ENCODE measurements at regions not wholly inside any gene's neighbourhood (a gene's known extent, or its start where the extent isn't known, plus 50 kb on each side); places are given as distances from the start of the nearest gene placed in this dataset.

- WGBS, 2 donors = 30% methylated on average over 3 of the region's 3 CpGs
- no peaks in the 10 kb centered on the region for H3K27me3 ChIP-seq
- no peak for TF ChIP-seq CTCF (IDR thresholded peaks at IDR 0.05)
- intact Hi-C loops (cut with DNase I) = no loop called here
- no peak overlapping the region for H3K27ac ChIP-seq
- ATAC-seq (no peak), FAIRE-seq (no peak), DNase-seq (no peak)
- no peaks in the 10 kb centered on the region for H3K36me3 ChIP-seq
- no peak overlapping the region for H3K4me3 ChIP-seq
- H3K4me1 ChIP-seq = no peaks in the 10 kb centered on the region
- H3K9me3 ChIP-seq = no peaks in the 10 kb centered on the region
These were observed 89.9 kb downstream of the IL12A start for GRCh38 chr3:160078533-160078932.

- TF ChIP-seq CTCF (IDR thresholded peaks at IDR 0.05) = no peak
- no peaks in the 10 kb centered on the region for H3K27me3 ChIP-seq
- no peaks in the 10 kb centered on the region for H3K36me3 ChIP-seq
- FAIRE-seq (no peak), DNase-seq (no peak), ATAC-seq (no peak)
- no peaks in the 10 kb centered on the region for H3K9me3 ChIP-seq
- 71 to 88% methylated on average over 2 of the region's 2 CpGs for WGBS, 2 donors
- H3K4me3 ChIP-seq = no peak overlapping the region
- H3K27ac ChIP-seq = no peak overlapping the region
- no peaks in the 10 kb centered on the region for H3K4me1 ChIP-seq
- intact Hi-C loops (cut with DNase I) = no loop called here
These were observed 93.4 kb downstream of the IL12A start for GRCh38 chr3:160081958-160082533.

- H3K4me1 ChIP-seq = no peaks in the 10 kb centered on the region
- no peaks in the 10 kb centered on the region for H3K27me3 ChIP-seq
- FAIRE-seq (no peak), DNase-seq (no peak), ATAC-seq (no peak)
- WGBS, 2 donors = 53 to 70% methylated on average over 1 of the region's 1 CpG
- no peak overlapping the region for H3K27ac ChIP-seq
- no peaks in the 10 kb centered on the region for H3K36me3 ChIP-seq
- H3K9me3 ChIP-seq = no peaks in the 10 kb centered on the region
- intact Hi-C loops (cut with DNase I) = no loop called here
- H3K4me3 ChIP-seq = no peak overlapping the region
- TF ChIP-seq CTCF (IDR thresholded peaks at IDR 0.05) = no peak
These were observed 96.4 kb downstream of the IL12A start for GRCh38 chr3:160084998-160085397.

GRCh38 chr3:160088492-160089137, 100.0 kb downstream of the IL12A start:
- H3K27me3 ChIP-seq = no peaks in the 10 kb centered on the region
- no peak for FAIRE-seq
- no peak for DNase-seq
- intact Hi-C loops (cut with DNase I) = no loop called here
- H3K36me3 ChIP-seq = no peaks in the 10 kb centered on the region
- H3K4me1 ChIP-seq = no peaks in the 10 kb centered on the region
- H3K4me3 ChIP-seq = no peak overlapping the region
- H3K27ac ChIP-seq = no peak overlapping the region
- no peaks in the 10 kb centered on the region for H3K9me3 ChIP-seq
- TF ChIP-seq CTCF (IDR thresholded peaks at IDR 0.05) = no peak
- ATAC-seq = no peak
- 78 to 82% methylated on average over 3 of the region's 3 CpGs for WGBS, 2 donors

GRCh38 chr3:160090653-160091052, 102.0 kb downstream of the IL12A start:
- FAIRE-seq = no peak

More at GRCh38 chr3:160090653-160091052, 102.0 kb downstream of the IL12A start:
- H3K27me3 ChIP-seq = no peaks in the 10 kb centered on the region
- H3K9me3 ChIP-seq = no peaks in the 10 kb centered on the region
- 92 to 94% methylated on average over 4 of the region's 4 CpGs for WGBS, 2 donors
- no peak overlapping the region for H3K27ac ChIP-seq
- DNase-seq (no peak), ATAC-seq (no peak)
- H3K4me3 ChIP-seq = no peak overlapping the region
- H3K36me3 ChIP-seq = no peaks in the 10 kb centered on the region
- TF ChIP-seq CTCF (IDR thresholded peaks at IDR 0.05) = no peak
- H3K4me1 ChIP-seq = no peaks in the 10 kb centered on the region
- intact Hi-C loops (cut with DNase I) = no loop called here

All from pancreas (tissue), 10 donors.